BLaER1 treated with 17β-estradiol and CSF1 and Interleukin-3, amounts not matched to agents 10 nM and 100 nM (cell line): ENCODE measurements at regions not wholly inside any gene's neighbourhood (a gene's known extent, or its start where the extent isn't known, plus 50 kb on each side); places are given as distances from the start of the nearest gene placed in this dataset.

Source experiments
- H3K27ac ChIP-seq, 11 experiments: shearing (Covaris generic); formaldehyde crosslinking; 2 replicates each; pipeline ENCODE4 v1.8.1; 2022
- H3K27me3 ChIP-seq, 11 experiments: shearing (Covaris generic); formaldehyde crosslinking; 2 replicates each; pipeline ENCODE4 v1.8.1; 2022
- H3K36me3 ChIP-seq, 11 experiments: shearing (Covaris generic); formaldehyde crosslinking; 2 replicates each; pipeline ENCODE4 v1.8.1; 2022
- H3K4me1 ChIP-seq, 10 experiments: shearing (Covaris generic); formaldehyde crosslinking; 2 replicates each; pipeline ENCODE4 v1.8.1; 2022
- H3K4me2 ChIP-seq, 11 experiments: shearing (Covaris generic); formaldehyde crosslinking; 2 replicates each; pipeline ENCODE4 v1.8.1; 2022
- H3K4me3 ChIP-seq, 10 experiments: shearing (Covaris generic); formaldehyde crosslinking; 2 replicates each; pipeline ENCODE4 v1.8.1; 2022
- H3K9ac ChIP-seq, 11 experiments: shearing (Covaris generic); formaldehyde crosslinking; 2 replicates each; pipeline ENCODE4 v1.8.1; 2022
- H3K9me3 ChIP-seq, 11 experiments: shearing (Covaris generic); formaldehyde crosslinking; replicated peaks in 1 of 11; 2 replicates each; pipeline ENCODE4 v1.8.1; 2022
- H4K20me1 ChIP-seq, 11 experiments: shearing (Covaris generic); formaldehyde crosslinking; 2 replicates each; pipeline ENCODE4 v1.8.1; 2022
- Cebpa-rat ChIP-seq, 11 experiments: shearing (Covaris generic); IDR thresholded peaks; 2 replicates each; pipeline ENCODE4 v1.8.1; 2022

GRCh38 chr11:131246663-131247062 lies 123.8 kb upstream of the NTM start:
- H3K9ac ChIP-seq = no peak overlapping the region
- no peaks in the 10 kb centered on the region for H3K4me1 ChIP-seq
- no peaks in the 10 kb centered on the region for H4K20me1 ChIP-seq
- peaks cover 0 to 4% (median 0%) of the 10 kb centered on the region in 11 experiments; a peak in 1 of 22 replicates for H3K27me3 ChIP-seq
- no peaks in the 10 kb centered on the region for H3K36me3 ChIP-seq
- H3K27ac ChIP-seq = no peak overlapping the region
- no peak overlapping the region for H3K4me3 ChIP-seq
- no peaks in the 10 kb centered on the region for H3K9me3 ChIP-seq
- no peak for TF ChIP-seq Cebpa-rat (IDR thresholded peaks at IDR 0.05)
- no peak overlapping the region for H3K4me2 ChIP-seq

- no peak for TF ChIP-seq Cebpa-rat (IDR thresholded peaks at IDR 0.05)
- no peaks in the 10 kb centered on the region for H3K36me3 ChIP-seq
- H3K27ac ChIP-seq = no peak overlapping the region
- no peak overlapping the region for H3K4me3 ChIP-seq
- no peaks in the 10 kb centered on the region for H4K20me1 ChIP-seq
- no peaks in the 10 kb centered on the region for H3K4me1 ChIP-seq
- no peak overlapping the region for H3K9ac ChIP-seq
- H3K27me3 ChIP-seq = peaks cover 0 to 4% (median 0%) of the 10 kb centered on the region in 11 experiments; a peak in 1 of 22 replicates
- no peaks in the 10 kb centered on the region for H3K9me3 ChIP-seq
- no peak overlapping the region for H3K4me2 ChIP-seq
Observed at GRCh38 chr11:131248588-131248987, 121.8 kb upstream of the NTM start.

- H3K9ac ChIP-seq = no peak overlapping the region
Observed at GRCh38 chr11:131253142-131253655, 117.2 kb upstream of the NTM start.

GRCh38 chr11:131253656-131254151 lies 116.7 kb upstream of the NTM start:
- Histone ChIP-seq H3K9ac (no peak overlapping the region), H3K4me3 (no peak overlapping the region), H3K27ac (no peak overlapping the region), H3K9me3 (no peaks in the 10 kb centered on the region), H3K4me1 (no peaks in the 10 kb centered on the region), H4K20me1 (no peaks in the 10 kb centered on the region), H3K4me2 (no peak overlapping the region), H3K36me3 (no peaks in the 10 kb centered on the region), H3K27me3 (no peaks in the 10 kb centered on the region)
- TF ChIP-seq Cebpa-rat (IDR thresholded peaks at IDR 0.05) = no peak

More at GRCh38 chr11:131253142-131253655, 117.2 kb upstream of the NTM start:
- H3K27me3 ChIP-seq = no peaks in the 10 kb centered on the region
- H3K4me1 ChIP-seq = no peaks in the 10 kb centered on the region
- H3K4me3 ChIP-seq = no peak overlapping the region
- H4K20me1 ChIP-seq = no peaks in the 10 kb centered on the region
- no peak overlapping the region for H3K27ac ChIP-seq
- no peaks in the 10 kb centered on the region for H3K36me3 ChIP-seq
- no peaks in the 10 kb centered on the region for H3K9me3 ChIP-seq
- no peak overlapping the region for H3K4me2 ChIP-seq
- TF ChIP-seq Cebpa-rat (IDR thresholded peaks at IDR 0.05) = no peak

- H3K27me3 ChIP-seq = no peaks in the 10 kb centered on the region
- H3K4me1 ChIP-seq = no peaks in the 10 kb centered on the region
- H3K4me3 ChIP-seq = no peak overlapping the region
- no peaks in the 10 kb centered on the region for H4K20me1 ChIP-seq
- no peaks in the 10 kb centered on the region for H3K9me3 ChIP-seq
- no peak overlapping the region for H3K4me2 ChIP-seq
- no peak overlapping the region for H3K9ac ChIP-seq
- H3K27ac ChIP-seq = no peak overlapping the region
- no peaks in the 10 kb centered on the region for H3K36me3 ChIP-seq
- TF ChIP-seq Cebpa-rat (IDR thresholded peaks at IDR 0.05) = no peak
Observed at GRCh38 chr11:131254254-131254653, 116.2 kb upstream of the NTM start.

GRCh38 chr11:131274233-131274632 lies 96.2 kb upstream of the NTM start:
- no peak for TF ChIP-seq Cebpa-rat (IDR thresholded peaks at IDR 0.05)
- peaks cover 10 to 28% (median 19%) of the 10 kb centered on the region in 11 experiments; a peak in 18 of 22 replicates for H3K9me3 ChIP-seq
- no peaks in the 10 kb centered on the region for H3K27me3 ChIP-seq
- no peaks in the 10 kb centered on the region for H4K20me1 ChIP-seq
- H3K4me3 ChIP-seq = no peak overlapping the region
- no peaks in the 10 kb centered on the region for H3K36me3 ChIP-seq
- H3K9ac ChIP-seq = no peak overlapping the region
- H3K4me1 ChIP-seq = no peaks in the 10 kb centered on the region
- H3K27ac ChIP-seq = no peak overlapping the region
- no peak overlapping the region for H3K4me2 ChIP-seq

GRCh38 chr11:131275580-131275979 lies 94.8 kb upstream of the NTM start:
- Histone ChIP-seq H3K9ac (no peak overlapping the region), H3K4me3 (no peak overlapping the region), H3K9me3 (peaks cover 10 to 27% (median 19%) of the 10 kb centered on the region in 11 experiments; a peak in 18 of 22 replicates), H3K4me2 (no peak overlapping the region), H4K20me1 (no peaks in the 10 kb centered on the region), H3K36me3 (no peaks in the 10 kb centered on the region), H3K4me1 (no peaks in the 10 kb centered on the region), H3K27ac (no peak overlapping the region), H3K27me3 (no peaks in the 10 kb centered on the region)
- no peak for TF ChIP-seq Cebpa-rat (IDR thresholded peaks at IDR 0.05)

- Histone ChIP-seq H3K36me3 (no peaks in the 10 kb centered on the region), H3K4me1 (no peaks in the 10 kb centered on the region), H3K4me2 (no peak overlapping the region), H3K27ac (no peak overlapping the region), H3K9ac (no peak overlapping the region), H4K20me1 (no peaks in the 10 kb centered on the region), H3K27me3 (no peaks in the 10 kb centered on the region), H3K9me3 (no peaks in the 10 kb centered on the region), H3K4me3 (no peak overlapping the region)
- no peak for TF ChIP-seq Cebpa-rat (IDR thresholded peaks at IDR 0.05)
Observed at GRCh38 chr11:131278472-131278871, 91.9 kb upstream of the NTM start.

- H3K36me3 ChIP-seq = no peaks in the 10 kb centered on the region
- H3K27me3 ChIP-seq = no peaks in the 10 kb centered on the region
- no peak overlapping the region for H3K4me2 ChIP-seq
- H3K9me3 ChIP-seq = no peaks in the 10 kb centered on the region
- no peak overlapping the region for H3K27ac ChIP-seq
- H4K20me1 ChIP-seq = no peaks in the 10 kb centered on the region
- H3K9ac ChIP-seq = no peak overlapping the region
- H3K4me3 ChIP-seq = no peak overlapping the region
- H3K4me1 ChIP-seq = no peaks in the 10 kb centered on the region
- TF ChIP-seq Cebpa-rat (IDR thresholded peaks at IDR 0.05) = no peak
Observed at GRCh38 chr11:131279654-131280384, 90.6 kb upstream of the NTM start.

- H3K9ac ChIP-seq = no peak overlapping the region
- no peak overlapping the region for H3K4me3 ChIP-seq
- H4K20me1 ChIP-seq = no peaks in the 10 kb centered on the region
- H3K4me2 ChIP-seq = no peak overlapping the region
- TF ChIP-seq Cebpa-rat (IDR thresholded peaks at IDR 0.05) = no peak
- H3K27me3 ChIP-seq = no peaks in the 10 kb centered on the region
- no peak overlapping the region for H3K27ac ChIP-seq
- H3K9me3 ChIP-seq = no peaks in the 10 kb centered on the region
- H3K36me3 ChIP-seq = no peaks in the 10 kb centered on the region
- peaks cover 0 to 3% (median 0%) of the 10 kb centered on the region in 10 experiments; a peak in 1 of 20 replicates for H3K4me1 ChIP-seq
Observed at GRCh38 chr11:131281316-131281715, 89.1 kb upstream of the NTM start.
